ENCODE measurements at regions not wholly inside any gene's neighbourhood (a gene's known extent, or its start where the extent isn't known, plus 50 kb on each side); places are given as distances from the start of the nearest gene placed in this dataset.
"Not testable (repeated sequence)": the region's sequence is repeated elsewhere in the genome, so short reads cannot be mapped to it uniquely, and the experiment has no call there.

- H3K27me3 Mint-ChIP-seq, result peaks cover 4 to 10% of the 10 kb centered on the region in 2 donors
- not testable (repeated sequence) for H3K4me3 Mint-ChIP-seq
Measured at GRCh38 chr11:67788341-67788695, 113.9 kb upstream of the ALDH3B2 start.

GRCh38 chr11:67787681-67788340 lies 113.4 kb upstream of the ALDH3B2 start:
- ATAC-seq (replicated peaks); H3K27ac Mint-ChIP-seq; H3K4me3 Mint-ChIP-seq; H3K36me3 Mint-ChIP-seq; DNase-seq; H3K9me3 Mint-ChIP-seq: not testable (repeated sequence)
- H3K4me1 Mint-ChIP-seq, result peaks cover 5 to 12% of the 10 kb centered on the region in 2 donors
- peaks cover 4 to 10% of the 10 kb centered on the region in 2 donors for H3K27me3 Mint-ChIP-seq

More at GRCh38 chr11:67788341-67788695, 113.9 kb upstream of the ALDH3B2 start:
- peaks cover 5 to 12% of the 10 kb centered on the region in 2 donors for H3K4me1 Mint-ChIP-seq
- not testable (repeated sequence) for ATAC-seq (replicated peaks); H3K36me3 Mint-ChIP-seq; DNase-seq; H3K9me3 Mint-ChIP-seq
- peak overlapping the region; percentile 37 for H3K27ac Mint-ChIP-seq

- H3K4me3 Mint-ChIP-seq; H3K27ac Mint-ChIP-seq; ATAC-seq (replicated peaks); H3K36me3 Mint-ChIP-seq; H3K9me3 Mint-ChIP-seq; H3K4me1 Mint-ChIP-seq; DNase-seq: not testable (repeated sequence)
- H3K27me3 Mint-ChIP-seq, result peaks cover 3 to 19% of the 10 kb centered on the region in 2 donors
Measured at GRCh38 chr11:67781967-67782366, 107.5 kb upstream of the ALDH3B2 start.

GRCh38 chr11:67781506-67781905 lies 107.1 kb upstream of the ALDH3B2 start:
- H3K4me1 Mint-ChIP-seq; H3K36me3 Mint-ChIP-seq; H3K4me3 Mint-ChIP-seq; H3K9me3 Mint-ChIP-seq; DNase-seq; H3K27ac Mint-ChIP-seq; ATAC-seq (replicated peaks): not testable (repeated sequence)
- peaks cover 3 to 19% of the 10 kb centered on the region in 2 donors for H3K27me3 Mint-ChIP-seq

- DNase-seq (no peak), ATAC-seq (replicated peaks) (no peak)
- H3K9me3 Mint-ChIP-seq, result peaks cover 0 to 2% of the 10 kb centered on the region in 2 donors
- H3K36me3 Mint-ChIP-seq, result no peaks in the 10 kb centered on the region
- no peak overlapping the region for H3K27ac Mint-ChIP-seq
- H3K4me1 Mint-ChIP-seq, result no peaks in the 10 kb centered on the region
- peaks cover 12 to 32% of the 10 kb centered on the region in 2 donors for H3K27me3 Mint-ChIP-seq
- no peak overlapping the region for H3K4me3 Mint-ChIP-seq
Measured at GRCh38 chr11:67780056-67780455, 105.6 kb upstream of the ALDH3B2 start.

- DNase-seq; H3K4me3 Mint-ChIP-seq; H3K36me3 Mint-ChIP-seq; H3K4me1 Mint-ChIP-seq; H3K9me3 Mint-ChIP-seq; H3K27ac Mint-ChIP-seq; ATAC-seq (replicated peaks): not testable (repeated sequence)
- H3K27me3 Mint-ChIP-seq, result peaks cover 20 to 39% of the 10 kb centered on the region in 2 donors
Measured at GRCh38 chr11:67779189-67779875, 104.9 kb upstream of the ALDH3B2 start.

GRCh38 chr11:67776852-67777520 lies 102.6 kb upstream of the ALDH3B2 start:
- no peak for ATAC-seq (replicated peaks)
- no peak for DNase-seq
- no peaks in the 10 kb centered on the region for H3K4me1 Mint-ChIP-seq
- H3K4me3 Mint-ChIP-seq, result no peak overlapping the region
- H3K36me3 Mint-ChIP-seq, result no peaks in the 10 kb centered on the region
- H3K27ac Mint-ChIP-seq, result no peak overlapping the region
- H3K27me3 Mint-ChIP-seq, result peaks cover 29 to 50% of the 10 kb centered on the region in 2 donors
- no peaks in the 10 kb centered on the region for H3K9me3 Mint-ChIP-seq

- peaks cover 29 to 34% of the 10 kb centered on the region in 2 donors for H3K27me3 Mint-ChIP-seq
- not testable (repeated sequence) for H3K36me3 Mint-ChIP-seq; H3K4me3 Mint-ChIP-seq; H3K4me1 Mint-ChIP-seq; DNase-seq; ATAC-seq (replicated peaks); H3K27ac Mint-ChIP-seq; H3K9me3 Mint-ChIP-seq
Measured at GRCh38 chr11:67774175-67774574, 99.8 kb upstream of the ALDH3B2 start.

GRCh38 chr11:67768001-67768730 lies 93.7 kb upstream of the ALDH3B2 start:
- H3K4me1 Mint-ChIP-seq; H3K36me3 Mint-ChIP-seq; ATAC-seq (replicated peaks); H3K9me3 Mint-ChIP-seq; H3K4me3 Mint-ChIP-seq; H3K27ac Mint-ChIP-seq; H3K27me3 Mint-ChIP-seq; DNase-seq: not testable (repeated sequence)

- peaks cover 21 to 22% of the 10 kb centered on the region in 2 donors for H3K27me3 Mint-ChIP-seq
- H3K4me3 Mint-ChIP-seq; ATAC-seq (replicated peaks); H3K4me1 Mint-ChIP-seq; H3K36me3 Mint-ChIP-seq; H3K9me3 Mint-ChIP-seq; DNase-seq; H3K27ac Mint-ChIP-seq: not testable (repeated sequence)
Measured at GRCh38 chr11:67761211-67761610, 86.8 kb upstream of the ALDH3B2 start.

- peaks cover 17 to 22% of the 10 kb centered on the region in 2 donors for H3K27me3 Mint-ChIP-seq
- H3K4me1 Mint-ChIP-seq; H3K27ac Mint-ChIP-seq; DNase-seq; H3K9me3 Mint-ChIP-seq; ATAC-seq (replicated peaks); H3K4me3 Mint-ChIP-seq; H3K36me3 Mint-ChIP-seq: not testable (repeated sequence)
Measured at GRCh38 chr11:67759321-67759720, 84.9 kb upstream of the ALDH3B2 start.

- ATAC-seq (replicated peaks); H3K4me1 Mint-ChIP-seq; H3K36me3 Mint-ChIP-seq; H3K27ac Mint-ChIP-seq; H3K4me3 Mint-ChIP-seq; H3K9me3 Mint-ChIP-seq; DNase-seq: not testable (repeated sequence)
- H3K27me3 Mint-ChIP-seq, result peaks cover 17 to 22% of the 10 kb centered on the region in 2 donors
Measured at GRCh38 chr11:67758467-67758866, 84.0 kb upstream of the ALDH3B2 start.

- peaks cover 17 to 22% of the 10 kb centered on the region in 2 donors for H3K27me3 Mint-ChIP-seq
- not testable (repeated sequence) for DNase-seq; ATAC-seq (replicated peaks); H3K4me3 Mint-ChIP-seq; H3K4me1 Mint-ChIP-seq; H3K36me3 Mint-ChIP-seq; H3K27ac Mint-ChIP-seq; H3K9me3 Mint-ChIP-seq
Measured at GRCh38 chr11:67758009-67758408, 83.6 kb upstream of the ALDH3B2 start.

GRCh38 chr11:67753820-67754219 lies 79.4 kb upstream of the ALDH3B2 start:
- H3K4me3 Mint-ChIP-seq; H3K36me3 Mint-ChIP-seq; H3K27me3 Mint-ChIP-seq; H3K27ac Mint-ChIP-seq; ATAC-seq (replicated peaks); H3K9me3 Mint-ChIP-seq; DNase-seq; H3K4me1 Mint-ChIP-seq: not testable (repeated sequence)

Measured in stimulated activated naive B cell treated with anti-CD40 and anti-IgM and Interleukin-4, amounts not matched to agents 10 μg/mL and 1 μg/mL and 100 μg/mL, for 72 hours (primary cell).